ENCODE measurements at regions not wholly inside any gene's neighbourhood (a gene's known extent, or its start where the extent isn't known, plus 50 kb on each side); places are given as distances from the start of the nearest gene placed in this dataset.

DNA sequence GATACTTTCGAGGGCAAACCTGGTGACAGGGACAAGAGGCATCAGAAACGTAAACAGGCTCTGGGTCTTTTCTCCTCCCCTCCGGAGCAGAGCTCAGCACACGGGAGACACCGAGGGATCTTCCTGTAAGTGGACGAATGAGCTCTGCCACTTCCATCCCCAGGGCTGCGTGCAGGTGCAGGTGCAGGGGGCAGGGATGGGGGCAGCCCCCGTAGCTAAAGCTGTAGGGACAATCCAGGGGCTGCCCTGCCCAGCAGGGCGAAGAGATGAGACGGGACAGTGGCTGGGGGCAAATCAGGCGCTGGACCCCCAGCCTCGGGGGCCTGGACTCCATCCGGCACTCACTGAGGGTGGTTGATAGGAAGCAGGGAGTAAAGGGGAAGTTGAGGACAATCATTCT, 505.4 kb downstream of the BRD1 start:
- FAIRE-seq: no peak
- DNase-seq (ENCODE audit: low read depth): no peak
- H3K36me3 ChIP-seq (ENCODE audit: control insufficient read depth, insufficient read depth, low read length): no peaks in the 10 kb centered on the region
- no peak overlapping the region for H3K4me3 ChIP-seq (ENCODE audit: low read depth, low read length)
- TF ChIP-seq, protein P1, sequence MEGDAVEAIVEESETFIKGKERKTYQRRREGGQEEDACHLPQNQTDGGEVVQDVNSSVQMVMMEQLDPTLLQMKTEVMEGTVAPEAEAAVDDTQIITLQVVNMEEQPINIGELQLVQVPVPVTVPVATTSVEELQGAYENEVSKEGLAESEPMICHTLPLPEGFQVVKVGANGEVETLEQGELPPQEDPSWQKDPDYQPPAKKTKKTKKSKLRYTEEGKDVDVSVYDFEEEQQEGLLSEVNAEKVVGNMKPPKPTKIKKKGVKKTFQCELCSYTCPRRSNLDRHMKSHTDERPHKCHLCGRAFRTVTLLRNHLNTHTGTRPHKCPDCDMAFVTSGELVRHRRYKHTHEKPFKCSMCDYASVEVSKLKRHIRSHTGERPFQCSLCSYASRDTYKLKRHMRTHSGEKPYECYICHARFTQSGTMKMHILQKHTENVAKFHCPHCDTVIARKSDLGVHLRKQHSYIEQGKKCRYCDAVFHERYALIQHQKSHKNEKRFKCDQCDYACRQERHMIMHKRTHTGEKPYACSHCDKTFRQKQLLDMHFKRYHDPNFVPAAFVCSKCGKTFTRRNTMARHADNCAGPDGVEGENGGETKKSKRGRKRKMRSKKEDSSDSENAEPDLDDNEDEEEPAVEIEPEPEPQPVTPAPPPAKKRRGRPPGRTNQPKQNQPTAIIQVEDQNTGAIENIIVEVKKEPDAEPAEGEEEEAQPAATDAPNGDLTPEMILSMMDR (IDR thresholded peaks at IDR 0.05; ENCODE audit: insufficient read depth, low read length, severe bottlenecking): no peak
- no peaks in the 10 kb centered on the region for H3K27me3 ChIP-seq (ENCODE audit: control insufficient read depth, insufficient read depth, low read length)

- no peaks in the 10 kb centered on the region for H3K36me3 ChIP-seq (ENCODE audit: control insufficient read depth, insufficient read depth, low read length)
- TF ChIP-seq, protein P1 (IDR thresholded peaks at IDR 0.05; ENCODE audit: insufficient read depth, low read length, severe bottlenecking): no peak
- no peak for FAIRE-seq
- DNase-seq (ENCODE audit: low read depth): no peak
- H3K27me3 ChIP-seq (ENCODE audit: control insufficient read depth, insufficient read depth, low read length): no peaks in the 10 kb centered on the region
- H3K4me3 ChIP-seq (ENCODE audit: low read depth, low read length): no peak overlapping the region
These were observed 506.1 kb downstream of the BRD1 start for GRCh38 chr22:49321477-49322055.

GRCh38 chr22:49320714-49321476, 506.8 kb downstream of the BRD1 start:
- H3K4me3 ChIP-seq (ENCODE audit: low read depth, low read length): no peak overlapping the region
- no peak for FAIRE-seq
- no peak for DNase-seq (ENCODE audit: low read depth)
- no peaks in the 10 kb centered on the region for H3K27me3 ChIP-seq (ENCODE audit: control insufficient read depth, insufficient read depth, low read length)
- no peaks in the 10 kb centered on the region for H3K36me3 ChIP-seq (ENCODE audit: control insufficient read depth, insufficient read depth, low read length)
- TF ChIP-seq, protein P1 (IDR thresholded peaks at IDR 0.05; ENCODE audit: insufficient read depth, low read length, severe bottlenecking): no peak

- TF ChIP-seq, protein P1 (IDR thresholded peaks at IDR 0.05; ENCODE audit: insufficient read depth, low read length, severe bottlenecking): no peak
- DNase-seq (ENCODE audit: low read depth): no peak
- Histone ChIP-seq H3K4me3 (ENCODE audit: low read depth, low read length) (no peak overlapping the region), H3K27me3 (ENCODE audit: control insufficient read depth, insufficient read depth, low read length) (no peaks in the 10 kb centered on the region), H3K36me3 (ENCODE audit: control insufficient read depth, insufficient read depth, low read length) (no peaks in the 10 kb centered on the region)
- FAIRE-seq: no peak
These were observed 510.3 kb downstream of the BRD1 start for GRCh38 chr22:49317369-49317768.

GRCh38 chr22:49312601-49313000, 515.1 kb downstream of the BRD1 start:
- no peak overlapping the region for H3K4me3 ChIP-seq (ENCODE audit: low read depth, low read length)
- DNase-seq (ENCODE audit: low read depth): no peak
- H3K36me3 ChIP-seq (ENCODE audit: control insufficient read depth, insufficient read depth, low read length): no peaks in the 10 kb centered on the region
- H3K27me3 ChIP-seq (ENCODE audit: control insufficient read depth, insufficient read depth, low read length): no peaks in the 10 kb centered on the region
- peak; percentile 55 for FAIRE-seq
- TF ChIP-seq, protein P1 (IDR thresholded peaks at IDR 0.05; ENCODE audit: insufficient read depth, low read length, severe bottlenecking): no peak

Data from bronchial epithelial cell (primary cell).